Stomach (tissue), 8 donors: ENCODE measurements at regions not wholly inside any gene's neighbourhood (a gene's known extent, or its start where the extent isn't known, plus 50 kb on each side); places are given as distances from the start of the nearest gene placed in this dataset.
A peak's percentile ranks its signal among the peaks of the same experiment; 100 is the strongest.
"Not testable (repeated sequence)": the region's sequence is repeated elsewhere in the genome, so short reads cannot be mapped to it uniquely, and the experiment has no call there.

ENCODE experiments used
- DNase-seq, 2 donors: peaks; one replicate each; pipeline versions ENCODE4 v3.0.0 to v3.0.0-alpha.2; 2013 to 2019
- H3K27ac ChIP-seq, 5 donors: fragments of 200-600 bp in 4 of 5; sonication (generic) in 4 of 5; one replicate each; pipeline ENCODE4 v1.5.1; 2013 to 2019; ENCODE audit warnings: mild to moderate bottlenecking in 1 of 5, moderate library complexity in 1 of 5
- H3K27me3 ChIP-seq, 3 donors: fragments of 200-600 bp; sonication (generic); one replicate each; pipeline ENCODE4 v1.5.1; 2017 to 2019; ENCODE audit warnings: mixed run types in 1 of 3
- H3K36me3 ChIP-seq, 4 donors: fragments of 200-600 bp; sonication (generic); 1 replicate in 3 of 4; 2 replicates in 1 of 4; pipeline ENCODE4 v1.5.1; 2016 to 2019
- H3K4me1 ChIP-seq, 4 donors: fragments of 200-600 bp; sonication (generic); one replicate each; pipeline ENCODE4 v1.5.1; 2016 to 2019
- H3K4me3 ChIP-seq, 4 donors: fragments of 200-600 bp; sonication (generic) in 3 of 4; one replicate each; pipeline ENCODE4 v1.5.1; 2016 to 2019; ENCODE audit warnings: mild to moderate bottlenecking in 1 of 4
- H3K9me3 ChIP-seq, 4 donors: fragments of 200-600 bp; sonication (generic); one replicate each; pipeline ENCODE4 v1.5.1; 2016 to 2019
- EP300 ChIP-seq: sonication (generic); formaldehyde crosslinking; IDR thresholded peaks from one replicate; pipeline ENCODE4 v1.6.1; 2017; ENCODE audit warnings: antibody characterized with exemption
- POLR2A ChIP-seq, 4 donors: fragments of 450-650 bp; IDR thresholded peaks; one replicate each; pipeline ENCODE4 v1.6.1; 2016; ENCODE audit warnings: antibody characterized with exemption in 4 of 4, control low read depth in 2 of 4, mild to moderate bottlenecking in 1 of 4, moderate library complexity in 1 of 4
- POLR2AphosphoS5 ChIP-seq, 3 donors: sonication (generic); formaldehyde crosslinking; IDR thresholded peaks; one replicate each; pipeline ENCODE4 v1.6.1; 2016; ENCODE audit warnings: antibody characterized with exemption in 3 of 3
- WGBS, 5 donors: extraction: QIAGEN DNeasy Blood & Tissue Kit in 3 of 5; methylation state at CpG; one replicate each; pipeline versions ENCODE4 v1.1.5 to v1.1.7; 2013 to 2018; 5-methylcytosine and 5-hydroxymethylcytosine counted together
- intact Hi-C: fragments of 100-400 bp; cut with DNase I; formaldehyde crosslinking; loops from one replicate; pipeline ENCODE4 v1.15.1; 2023; ENCODE audit warnings: low total_unique reads
- TF ChIP-seq, protein P1 (sequence below), 7 experiments: fragments of 450-650 bp in 4 of 7; fragments of 200-600 bp in 3 of 7; sonication (generic) in 3 of 7; IDR thresholded peaks; one replicate each; pipeline ENCODE4 v1.5.1; 2016 to 2019; ENCODE audit warnings: antibody characterized with exemption in 7 of 7, control low read depth in 2 of 7, mild to moderate bottlenecking in 1 of 7
- donor health status: healthy with polysubstance abuse.
- donor health status: Bipolar disorder and iron deficiency.
- donor health status: healthy.

DNA sequence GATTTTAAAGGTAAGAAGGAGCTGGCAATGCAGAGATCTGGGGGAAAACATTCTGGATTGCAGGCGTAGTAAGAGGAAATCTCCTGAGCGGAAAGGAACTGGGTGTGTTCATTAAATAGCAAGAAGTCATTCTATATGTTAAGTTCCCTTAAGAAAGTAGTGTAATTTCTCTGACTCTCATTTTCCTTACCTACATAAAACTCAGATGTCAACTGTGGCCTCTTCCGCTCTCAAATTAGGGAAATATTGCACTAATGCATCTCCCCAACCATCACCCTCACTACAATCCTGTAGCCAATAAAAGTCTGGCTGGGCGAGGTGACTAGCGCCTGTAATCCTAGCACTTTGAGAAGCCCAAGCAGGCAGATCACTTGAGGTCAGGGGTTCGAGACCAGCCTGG is 89.0 kb upstream of the CDC42EP3 start:
- intact Hi-C loops: no loop called here
- WGBS, 5 donors: 74 to 87% (median 81%) methylated on average over 6 of the region's 6 CpGs
- Histone ChIP-seq H3K4me1 (peaks cover 0 to 5% (median 0%) of the 10 kb centered on the region in 4 donors), H3K27ac (no peak overlapping the region), H3K36me3 (no peaks in the 10 kb centered on the region), H3K9me3 (no peaks in the 10 kb centered on the region), H3K4me3 (no peak overlapping the region), H3K27me3 (no peaks in the 10 kb centered on the region)
- TF ChIP-seq POLR2AphosphoS5 (IDR thresholded peaks at IDR 0.05) (no peak), EP300 (no peak), POLR2A (IDR thresholded peaks at IDR 0.05) (no peak)
- TF ChIP-seq, protein P1, sequence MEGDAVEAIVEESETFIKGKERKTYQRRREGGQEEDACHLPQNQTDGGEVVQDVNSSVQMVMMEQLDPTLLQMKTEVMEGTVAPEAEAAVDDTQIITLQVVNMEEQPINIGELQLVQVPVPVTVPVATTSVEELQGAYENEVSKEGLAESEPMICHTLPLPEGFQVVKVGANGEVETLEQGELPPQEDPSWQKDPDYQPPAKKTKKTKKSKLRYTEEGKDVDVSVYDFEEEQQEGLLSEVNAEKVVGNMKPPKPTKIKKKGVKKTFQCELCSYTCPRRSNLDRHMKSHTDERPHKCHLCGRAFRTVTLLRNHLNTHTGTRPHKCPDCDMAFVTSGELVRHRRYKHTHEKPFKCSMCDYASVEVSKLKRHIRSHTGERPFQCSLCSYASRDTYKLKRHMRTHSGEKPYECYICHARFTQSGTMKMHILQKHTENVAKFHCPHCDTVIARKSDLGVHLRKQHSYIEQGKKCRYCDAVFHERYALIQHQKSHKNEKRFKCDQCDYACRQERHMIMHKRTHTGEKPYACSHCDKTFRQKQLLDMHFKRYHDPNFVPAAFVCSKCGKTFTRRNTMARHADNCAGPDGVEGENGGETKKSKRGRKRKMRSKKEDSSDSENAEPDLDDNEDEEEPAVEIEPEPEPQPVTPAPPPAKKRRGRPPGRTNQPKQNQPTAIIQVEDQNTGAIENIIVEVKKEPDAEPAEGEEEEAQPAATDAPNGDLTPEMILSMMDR (IDR thresholded peaks at IDR 0.05): no peak
- no peak for DNase-seq

DNA sequence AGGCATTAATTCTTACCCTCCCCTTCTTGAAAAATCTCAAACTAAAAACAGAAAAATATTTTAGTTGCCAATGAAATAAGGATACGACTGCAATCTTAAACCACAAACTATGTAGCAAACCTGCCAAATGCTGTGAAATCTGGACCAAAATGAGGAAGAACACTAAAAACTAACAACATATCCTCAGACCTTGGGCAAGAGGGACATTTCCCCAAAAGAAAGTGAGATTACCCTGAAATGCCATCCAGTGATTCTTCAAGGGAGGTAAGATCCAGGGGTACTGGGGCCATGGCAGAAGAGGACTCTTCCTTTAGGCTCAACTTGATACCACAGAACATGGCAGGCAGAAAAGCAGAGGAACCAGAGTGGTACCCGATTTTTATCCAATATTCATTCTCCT is 90.8 kb upstream of the CDC42EP3 start:
- H3K9me3 ChIP-seq, H3K4me3 ChIP-seq, H3K27me3 ChIP-seq, H3K27ac ChIP-seq, H3K36me3 ChIP-seq, DNase-seq, intact Hi-C loops, H3K4me1 ChIP-seq: not testable (repeated sequence)
- 75 to 85% (median 83%) methylated on average over 2 of the region's 2 CpGs for WGBS, 5 donors

DNA sequence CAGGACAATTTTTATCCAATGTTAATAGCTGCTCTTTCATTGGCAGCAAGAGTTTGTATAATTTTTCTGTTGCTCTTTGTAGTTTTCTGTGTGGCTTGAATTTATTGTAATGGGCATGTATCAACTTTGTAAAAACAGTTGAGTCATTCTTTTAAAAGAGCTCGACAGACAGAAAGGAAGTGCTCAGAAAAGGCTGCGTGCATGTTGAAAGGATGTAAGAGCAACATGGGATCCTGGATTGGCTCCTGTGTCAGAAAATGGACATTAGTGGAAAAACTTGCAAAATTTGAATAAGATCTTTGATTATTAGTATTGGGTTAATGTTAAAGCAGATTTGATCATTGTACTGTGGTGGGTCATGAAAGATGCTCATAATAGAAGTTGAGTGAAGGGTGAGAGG is 93.3 kb upstream of the CDC42EP3 start:
- Histone ChIP-seq H3K27me3 (no peaks in the 10 kb centered on the region), H3K4me3 (no peak overlapping the region), H3K4me1 (peaks cover 0 to 29% (median 12%) of the 10 kb centered on the region in 4 donors), H3K36me3 (no peaks in the 10 kb centered on the region), H3K9me3 (no peaks in the 10 kb centered on the region), H3K27ac (no peak overlapping the region)
- intact Hi-C loops: no loop called here
- DNase-seq: no peak
- TF ChIP-seq, protein P1 (IDR thresholded peaks at IDR 0.05): no peak
- TF ChIP-seq POLR2AphosphoS5 (IDR thresholded peaks at IDR 0.05): no peak
- no peak for TF ChIP-seq EP300
- TF ChIP-seq POLR2A (IDR thresholded peaks at IDR 0.05): no peak
- WGBS, 5 donors: 23 to 57% (median 33%) methylated on average over 1 to 2 of the region's 2 CpGs

DNA sequence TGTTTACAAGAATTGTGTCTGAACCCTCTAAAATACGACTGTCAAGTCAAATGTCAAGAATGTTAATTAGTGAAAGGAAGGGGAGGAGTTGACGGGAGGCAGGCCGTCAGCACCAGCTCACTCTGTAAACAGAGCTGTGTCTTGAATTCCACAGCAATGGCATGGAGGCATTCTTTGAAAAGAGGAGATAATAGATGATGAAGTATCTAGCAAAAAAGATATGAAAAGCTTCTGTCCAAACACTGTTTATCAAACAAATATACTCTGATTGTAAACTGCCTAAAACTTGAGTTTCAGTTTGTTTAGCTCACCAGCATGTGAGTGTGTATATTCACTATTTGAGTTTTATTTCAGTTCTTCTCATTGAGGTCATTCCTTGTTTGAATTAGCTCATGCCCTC is 94.7 kb upstream of the CDC42EP3 start:
- TF ChIP-seq EP300: no peak
- no peak for TF ChIP-seq POLR2AphosphoS5 (IDR thresholded peaks at IDR 0.05)
- no peak for TF ChIP-seq POLR2A (IDR thresholded peaks at IDR 0.05)
- TF ChIP-seq, protein P1 (IDR thresholded peaks at IDR 0.05): no peak
- Histone ChIP-seq H3K27me3 (no peaks in the 10 kb centered on the region), H3K4me3 (no peak overlapping the region), H3K9me3 (no peaks in the 10 kb centered on the region), H3K36me3 (no peaks in the 10 kb centered on the region), H3K27ac (no peak overlapping the region), H3K4me1 (peaks cover 0 to 29% (median 12%) of the 10 kb centered on the region in 4 donors)
- WGBS, 5 donors: 32 to 42% (median 38%) methylated on average over 3 of the region's 3 CpGs
- no peak for DNase-seq
- intact Hi-C loops: no loop called here

DNA sequence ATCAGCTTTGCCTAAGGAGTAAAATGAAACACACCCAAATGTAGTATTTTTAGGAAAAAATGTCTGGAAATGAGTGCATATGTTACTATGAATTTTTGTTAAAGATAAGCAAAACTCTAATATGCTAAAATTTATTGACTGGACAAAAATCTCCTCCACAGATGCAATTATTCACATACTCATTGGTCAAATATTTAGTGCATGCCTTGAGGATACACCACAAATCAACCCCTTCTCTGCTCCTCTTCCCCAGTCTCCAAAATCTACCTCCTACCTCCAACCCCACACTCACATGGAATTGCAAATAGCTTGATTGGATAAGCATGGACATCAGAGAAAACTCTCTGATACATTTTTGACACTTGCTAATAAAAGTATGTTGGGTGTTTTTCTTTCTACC is 95.6 kb upstream of the CDC42EP3 start:
- peak overlapping the region in 2 of 5 donors; percentile 60 to 61 for H3K27ac ChIP-seq
- H3K27me3 ChIP-seq: no peaks in the 10 kb centered on the region
- peaks cover 0 to 26% (median 12%) of the 10 kb centered on the region in 4 donors for H3K4me1 ChIP-seq
- TF ChIP-seq POLR2A (IDR thresholded peaks at IDR 0.05): no peak
- no peak for TF ChIP-seq EP300
- no peak for TF ChIP-seq POLR2AphosphoS5 (IDR thresholded peaks at IDR 0.05)
- TF ChIP-seq, protein P1 (IDR thresholded peaks at IDR 0.05): no peak
- DNase-seq: no peak
- intact Hi-C loops: no loop called here
- no peak overlapping the region for H3K4me3 ChIP-seq
- no peaks in the 10 kb centered on the region for H3K36me3 ChIP-seq
- H3K9me3 ChIP-seq: no peaks in the 10 kb centered on the region
